Upper lobe of left lung (tissue), 4 donors: ENCODE measurements at regions not wholly inside any gene's neighbourhood (a gene's known extent, or its start where the extent isn't known, plus 50 kb on each side); places are given as distances from the start of the nearest gene placed in this dataset.

Source experiments
- CTCF ChIP-seq, 6 experiments: fragments of 450-650 bp in 4 of 6; fragments of 200-600 bp in 2 of 6; sonication (generic) in 2 of 6; IDR thresholded peaks; one replicate each; pipeline ENCODE4 v1.5.1; 2016 to 2019; ENCODE audit warnings: antibody characterized with exemption in 6 of 6
- EP300 ChIP-seq, 4 donors: sonication (generic); formaldehyde crosslinking; IDR thresholded peaks; one replicate each; pipeline ENCODE4 v1.5.1; 2017; ENCODE audit warnings: antibody characterized with exemption in 4 of 4, control low read depth in 2 of 4
- POLR2A ChIP-seq, 4 donors: fragments of 450-650 bp; IDR thresholded peaks; one replicate each; pipeline ENCODE4 v1.5.1; 2016 to 2017; ENCODE audit warnings: antibody characterized with exemption in 4 of 4, mild to moderate bottlenecking in 2 of 4
- POLR2AphosphoS5 ChIP-seq, 2 donors: sonication (generic); formaldehyde crosslinking; IDR thresholded peaks; one replicate each; pipeline ENCODE4 v1.5.1; 2017; ENCODE audit warnings: antibody characterized with exemption in 2 of 2

- TF ChIP-seq CTCF (IDR thresholded peaks at IDR 0.05) (no peak), POLR2AphosphoS5 (IDR thresholded peaks at IDR 0.05) (no peak), POLR2A (IDR thresholded peaks at IDR 0.05) (no peak), EP300 (IDR thresholded peaks at IDR 0.05) (no peak)
Measured at GRCh38 chr17:33811004-33811760, 443.9 kb upstream of the CCL2 start.
